Heart left ventricle (tissue), 16 donors: ENCODE measurements at regions not wholly inside any gene's neighbourhood (a gene's known extent, or its start where the extent isn't known, plus 50 kb on each side); places are given as distances from the start of the nearest gene placed in this dataset.

Experiments
- ATAC-seq, 4 donors: fragments of 200-7000 bp; cut with Tn5 transposase; one replicate each; pipeline ENCODE4 v1.9.1; 2020 to 2022; ENCODE audit warnings: moderate library complexity in 4 of 4, mild to moderate bottlenecking in 3 of 4, moderate number of reproducible peaks in 1 of 4
- DNase-seq, 5 donors: peaks; one replicate each; pipeline ENCODE4 v3.0.0-alpha.2; 2020
- H3K27ac ChIP-seq, 12 donors: fragments of 200-600 bp; sonication (generic) in 4 of 12; one replicate each; pipeline versions ENCODE4 v1.5.0 to v1.8.0; 2016 to 2022; ENCODE audit warnings: mild to moderate bottlenecking in 2 of 12
- H3K27me3 ChIP-seq, 9 donors: fragments of 200-600 bp; sonication (generic) in 2 of 9; one replicate each; pipeline versions ENCODE4 v1.5.1 to v1.8.0; 2016 to 2022; ENCODE audit warnings: mild to moderate bottlenecking in 3 of 9
- H3K36me3 ChIP-seq, 9 donors: fragments of 200-600 bp; sonication (generic) in 2 of 9; one replicate each; pipeline versions ENCODE4 v1.5.0 to v1.8.0; 2018 to 2022; ENCODE audit warnings: mild to moderate bottlenecking in 2 of 9
- H3K4me1 ChIP-seq, 12 donors: fragments of 200-600 bp; sonication (generic) in 4 of 12; one replicate each; pipeline versions ENCODE4 v1.5.0 to v1.8.0; 2016 to 2022; ENCODE audit warnings: mild to moderate bottlenecking in 3 of 12
- H3K4me3 ChIP-seq, 12 donors: fragments of 200-600 bp; sonication (generic) in 4 of 12; one replicate each; pipeline versions ENCODE4 v1.5.0 to v1.8.0; 2017 to 2022; ENCODE audit warnings: mild to moderate bottlenecking in 9 of 12, moderate library complexity in 4 of 12
- H3K9me3 ChIP-seq, 12 donors: fragments of 200-600 bp; sonication (generic) in 4 of 12; one replicate each; pipeline versions ENCODE4 v1.5.0 to v1.8.0; 2016 to 2022; ENCODE audit warnings: mild to moderate bottlenecking in 1 of 12
- POLR2A ChIP-seq, 2 donors: fragments of 450-650 bp; IDR thresholded peaks; one replicate each; pipeline ENCODE4 v1.6.1; 2017; ENCODE audit warnings: antibody characterized with exemption in 2 of 2, mild to moderate bottlenecking in 2 of 2, moderate library complexity in 2 of 2
- WGBS, 4 donors: extraction: QIAGEN DNeasy Blood & Tissue Kit in 2 of 4; methylation state at CpG; one replicate each; pipeline versions ENCODE4 v1.1.5 to v1.1.7; 2013 to 2018; 5-methylcytosine and 5-hydroxymethylcytosine counted together
- intact Hi-C, 10 donors: fragments of 100-400 bp; cut with DNase I; formaldehyde crosslinking; loops; one replicate each; pipeline versions ENCODE4 v1.11.1 to v1.14.2; 2022
- TF ChIP-seq, protein P1 (sequence below), 12 donors: fragments of 200-600 bp; sonication (generic) in 4 of 12; IDR thresholded peaks; one replicate each; pipeline versions ENCODE4 v1.5.0 to v1.8.0; 2018 to 2022; ENCODE audit warnings: antibody characterized with exemption in 12 of 12, mild to moderate bottlenecking in 5 of 12
- donor health status: ischemic (EF 13 %, LVEDD 7.1; RV severe dilation, severe dysfunction).
- donor health status: healthy with polysubstance abuse.
- donor health status: DM: no; HTN: yes; CAD: no.
- donor health status: DM: no; HTN: no; CAD: no.
- donor health status: ischemic (EF 25% LVEDD 6.9; RV normal size, moderate dysfunction).
- donor health status: ischemic (EF 25% LVEDD 5.7; RV mildly dilated, moderate dysfunction).
- donor health status: healthy.
- donor health status: DM: yes; HTN: yes; CAD: no.
- donor health status: ischemic (EF 35%, LVEDD 5.7; RV mildly dilated, moderate dysfunction).
- donor health status: nonischemic (EF 11% LVEDD 7.7; RV severe dilation, severe dysfunction).
- donor health status: DM: yes; HTN: yes; CAD: no.
- donor health status: PGD.
- donor health status: ischemic (EF 29% LVEDD 5.4; RV normal size, mild dysfunction).
- donor health status: nonischemic (EF 23%, LVEDD 6.1; RV moderate dilation, normal function).

- no peaks in the 10 kb centered on the region for H3K36me3 ChIP-seq
- H3K4me1 ChIP-seq: no peaks in the 10 kb centered on the region
- ATAC-seq (no peak), DNase-seq (no peak)
- no peak overlapping the region for H3K4me3 ChIP-seq
- intact Hi-C loops: no loop called here
- 77 to 89% (median 82%) methylated on average over 6 of the region's 6 CpGs for WGBS, 4 donors
- H3K27ac ChIP-seq: no peak overlapping the region
- peaks cover 0 to 5% (median 0%) of the 10 kb centered on the region in 12 donors for H3K9me3 ChIP-seq
- no peak for TF ChIP-seq POLR2A (IDR thresholded peaks at IDR 0.05)
- TF ChIP-seq, protein P1, sequence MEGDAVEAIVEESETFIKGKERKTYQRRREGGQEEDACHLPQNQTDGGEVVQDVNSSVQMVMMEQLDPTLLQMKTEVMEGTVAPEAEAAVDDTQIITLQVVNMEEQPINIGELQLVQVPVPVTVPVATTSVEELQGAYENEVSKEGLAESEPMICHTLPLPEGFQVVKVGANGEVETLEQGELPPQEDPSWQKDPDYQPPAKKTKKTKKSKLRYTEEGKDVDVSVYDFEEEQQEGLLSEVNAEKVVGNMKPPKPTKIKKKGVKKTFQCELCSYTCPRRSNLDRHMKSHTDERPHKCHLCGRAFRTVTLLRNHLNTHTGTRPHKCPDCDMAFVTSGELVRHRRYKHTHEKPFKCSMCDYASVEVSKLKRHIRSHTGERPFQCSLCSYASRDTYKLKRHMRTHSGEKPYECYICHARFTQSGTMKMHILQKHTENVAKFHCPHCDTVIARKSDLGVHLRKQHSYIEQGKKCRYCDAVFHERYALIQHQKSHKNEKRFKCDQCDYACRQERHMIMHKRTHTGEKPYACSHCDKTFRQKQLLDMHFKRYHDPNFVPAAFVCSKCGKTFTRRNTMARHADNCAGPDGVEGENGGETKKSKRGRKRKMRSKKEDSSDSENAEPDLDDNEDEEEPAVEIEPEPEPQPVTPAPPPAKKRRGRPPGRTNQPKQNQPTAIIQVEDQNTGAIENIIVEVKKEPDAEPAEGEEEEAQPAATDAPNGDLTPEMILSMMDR (IDR thresholded peaks at IDR 0.05): no peak
- peaks cover 0 to 9% (median 0%) of the 10 kb centered on the region in 9 donors for H3K27me3 ChIP-seq
Measured at GRCh38 chr1:177820213-177820612, 149.6 kb downstream of the SEC16B start.

- peaks cover 0 to 9% (median 0%) of the 10 kb centered on the region in 9 donors for H3K27me3 ChIP-seq
- DNase-seq (no peak), ATAC-seq (no peak)
- no peaks in the 10 kb centered on the region for H3K36me3 ChIP-seq
- H3K4me3 ChIP-seq: no peak overlapping the region
- no peaks in the 10 kb centered on the region for H3K4me1 ChIP-seq
- 67 to 75% (median 70%) methylated on average over 7 of the region's 7 CpGs for WGBS, 4 donors
- TF ChIP-seq, protein P1 (IDR thresholded peaks at IDR 0.05): no peak
- no peak for TF ChIP-seq POLR2A (IDR thresholded peaks at IDR 0.05)
- H3K9me3 ChIP-seq: peaks cover 0 to 5% (median 0%) of the 10 kb centered on the region in 12 donors
- intact Hi-C loops: no loop called here
- H3K27ac ChIP-seq: no peak overlapping the region
Measured at GRCh38 chr1:177817937-177818875, 151.7 kb downstream of the SEC16B start.

DNA sequence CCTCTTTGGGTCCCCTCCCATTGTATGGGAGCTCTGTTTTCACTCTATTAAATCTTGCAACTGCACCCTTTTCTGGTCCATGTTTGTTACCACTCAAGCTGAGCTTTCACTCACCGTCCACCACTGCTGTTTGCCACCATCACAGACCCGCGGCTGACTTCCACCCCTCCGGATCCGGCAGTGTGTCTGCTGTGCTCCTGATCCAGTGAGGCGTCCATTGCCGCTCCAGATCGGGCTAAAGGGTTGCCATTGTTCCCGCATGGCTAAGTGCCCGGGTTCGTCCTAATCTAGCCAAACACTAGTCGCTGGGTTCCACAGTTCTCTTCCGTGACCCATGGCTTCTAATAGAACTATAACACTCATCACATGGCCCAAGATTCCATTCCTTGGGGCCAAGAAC, 157.2 kb downstream of the SEC16B start:
- Histone ChIP-seq H3K4me3 (no peak overlapping the region), H3K9me3 (peaks cover 0 to 5% (median 0%) of the 10 kb centered on the region in 12 donors), H3K4me1 (no peaks in the 10 kb centered on the region), H3K27ac (no peak overlapping the region), H3K36me3 (no peaks in the 10 kb centered on the region), H3K27me3 (peaks cover 0 to 4% (median 0%) of the 10 kb centered on the region in 9 donors)
- ATAC-seq (no peak), DNase-seq (no peak)
- TF ChIP-seq POLR2A (IDR thresholded peaks at IDR 0.05): no peak
- TF ChIP-seq, protein P1 (IDR thresholded peaks at IDR 0.05): no peak
- WGBS, 4 donors: 93 to 96% (median 95%) methylated on average over 13 of the region's 13 CpGs
- intact Hi-C loops: no loop called here

DNA sequence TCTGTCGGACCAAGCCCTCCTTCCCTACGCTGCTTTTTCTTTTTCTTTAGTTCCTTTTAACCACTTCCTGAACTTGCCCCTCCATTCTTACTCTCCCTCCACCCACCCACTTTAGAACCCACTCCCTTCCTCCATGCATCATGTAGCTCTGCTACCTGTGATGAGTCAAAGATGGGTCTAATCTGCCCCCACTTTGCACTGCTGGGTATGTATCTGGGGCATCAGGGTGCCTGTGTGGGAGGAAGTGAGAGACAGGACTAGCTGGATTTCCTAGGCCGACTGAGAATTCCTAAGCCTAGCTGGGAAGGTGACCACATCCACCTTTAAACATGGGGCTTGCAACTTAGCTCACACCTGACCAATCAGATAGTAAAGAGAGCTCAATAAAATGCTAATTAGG, 157.7 kb downstream of the SEC16B start:
- H3K4me1 ChIP-seq: no peaks in the 10 kb centered on the region
- H3K9me3 ChIP-seq: peaks cover 0 to 5% (median 0%) of the 10 kb centered on the region in 12 donors
- H3K36me3 ChIP-seq: no peaks in the 10 kb centered on the region
- ATAC-seq: no peak
- no peak overlapping the region for H3K27ac ChIP-seq
- no peak for DNase-seq
- no peak overlapping the region for H3K4me3 ChIP-seq
- 62 to 78% (median 67%) methylated on average over 3 of the region's 3 CpGs for WGBS, 4 donors
- peaks cover 0 to 4% (median 0%) of the 10 kb centered on the region in 9 donors for H3K27me3 ChIP-seq
- TF ChIP-seq, protein P1 (IDR thresholded peaks at IDR 0.05): no peak
- no peak for TF ChIP-seq POLR2A (IDR thresholded peaks at IDR 0.05)
- intact Hi-C loops: no loop called here
